Cerebellar cortex (tissue), 1 donor: ENCODE measurements at regions not wholly inside any gene's neighbourhood (a gene's known extent, or its start where the extent isn't known, plus 50 kb on each side); places are given as distances from the start of the nearest gene placed in this dataset.
A peak's percentile ranks its signal among the peaks of the same experiment; 100 is the strongest.

Source experiments
- DNase-seq: peaks from one replicate; pipeline ENCODE4 v3.0.0-alpha.2; 2015; ENCODE audit warnings: low spot score

GRCh38 chr7:25949736-25950487, 202.1 kb upstream of the NFE2L3 start:
- DNase-seq, result no peak

DNA sequence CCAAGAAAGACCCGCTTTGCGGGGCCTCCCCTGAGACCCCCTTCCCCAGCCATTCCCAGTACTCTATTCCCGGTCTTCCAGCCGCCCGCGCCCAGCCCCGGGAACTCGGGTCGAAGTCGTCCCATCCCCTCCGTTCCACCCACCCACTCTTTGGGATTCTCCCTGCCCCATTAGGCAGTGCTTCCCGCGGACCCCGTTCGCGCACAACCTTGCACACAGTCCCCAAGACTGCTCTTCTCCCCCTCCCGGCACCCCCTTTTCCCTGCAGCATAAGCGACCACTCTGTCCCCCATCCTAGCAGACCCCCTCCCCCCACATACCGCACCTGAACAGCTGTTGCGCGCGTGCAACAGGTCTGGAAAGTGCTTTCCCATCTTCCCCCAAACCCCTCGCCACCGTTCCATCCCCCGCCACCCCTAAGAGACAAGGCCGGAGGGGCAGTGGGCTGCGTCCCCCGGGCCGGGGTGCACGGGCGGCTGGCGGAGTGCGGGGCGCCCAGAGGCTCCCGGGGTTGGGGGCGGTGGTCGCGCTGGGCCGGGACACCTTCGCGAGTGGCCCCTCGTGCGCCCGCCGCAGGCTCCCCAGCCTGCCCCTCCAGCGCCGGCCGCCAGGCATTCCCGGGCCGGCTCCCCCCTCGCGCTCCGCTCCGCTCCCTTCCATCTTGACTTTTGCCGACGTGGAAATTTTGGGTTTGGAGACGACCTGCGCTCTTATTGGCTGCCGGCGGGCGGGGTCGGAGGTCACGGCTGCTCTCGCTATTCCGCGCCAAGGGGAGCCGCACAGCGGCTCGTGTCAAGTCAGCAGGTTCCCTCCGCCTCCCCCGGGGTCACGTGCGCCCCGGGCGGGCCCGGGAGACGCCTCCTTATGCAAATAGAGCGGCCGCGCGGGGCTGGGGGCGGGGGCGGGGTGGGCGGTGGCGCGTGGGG, 201.2 kb upstream of the NFE2L3 start:
- peak; percentile 83 for DNase-seq

DNA sequence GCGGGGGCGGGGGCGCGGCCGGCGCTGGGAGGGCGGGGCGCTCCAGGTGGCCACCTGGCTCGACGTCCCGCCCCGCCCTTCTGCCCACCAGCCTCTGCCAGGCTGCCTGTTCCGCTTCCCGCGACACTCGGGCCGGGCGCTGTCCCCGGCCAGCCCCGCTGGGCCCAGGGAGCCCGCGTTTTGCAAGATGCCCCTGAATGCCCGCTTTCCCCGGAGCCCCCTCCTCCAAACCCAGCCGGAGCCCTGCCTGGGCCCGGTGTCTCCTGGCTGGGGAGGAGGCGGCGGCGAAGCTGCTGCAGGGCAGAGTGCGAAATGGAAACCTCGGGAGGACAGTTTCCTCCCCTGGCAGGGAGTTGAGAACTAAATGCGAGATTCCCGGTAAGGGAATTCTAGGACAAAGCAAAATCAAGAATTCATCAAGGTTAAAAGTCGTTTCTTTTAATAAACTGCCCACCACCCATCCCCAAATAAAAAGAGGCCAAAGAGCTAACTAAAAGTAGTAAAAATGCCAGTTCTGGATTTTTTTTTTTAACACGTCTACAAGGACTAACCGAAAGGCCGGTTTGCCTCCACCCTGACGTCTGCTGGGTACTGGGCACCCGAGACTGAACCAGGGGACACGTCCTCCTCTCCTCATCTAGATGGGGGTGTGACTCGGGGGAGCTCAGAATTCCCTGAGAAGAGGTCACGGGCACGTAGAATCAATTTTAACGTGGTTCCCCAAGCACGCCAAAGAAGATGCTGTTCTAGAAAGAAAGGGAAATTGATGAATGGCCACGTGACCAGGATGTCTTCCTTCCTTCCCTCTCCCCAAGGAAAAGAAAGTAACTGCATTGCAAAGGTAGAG, 200.4 kb upstream of the NFE2L3 start:
- DNase-seq, result peak; percentile 31

DNA sequence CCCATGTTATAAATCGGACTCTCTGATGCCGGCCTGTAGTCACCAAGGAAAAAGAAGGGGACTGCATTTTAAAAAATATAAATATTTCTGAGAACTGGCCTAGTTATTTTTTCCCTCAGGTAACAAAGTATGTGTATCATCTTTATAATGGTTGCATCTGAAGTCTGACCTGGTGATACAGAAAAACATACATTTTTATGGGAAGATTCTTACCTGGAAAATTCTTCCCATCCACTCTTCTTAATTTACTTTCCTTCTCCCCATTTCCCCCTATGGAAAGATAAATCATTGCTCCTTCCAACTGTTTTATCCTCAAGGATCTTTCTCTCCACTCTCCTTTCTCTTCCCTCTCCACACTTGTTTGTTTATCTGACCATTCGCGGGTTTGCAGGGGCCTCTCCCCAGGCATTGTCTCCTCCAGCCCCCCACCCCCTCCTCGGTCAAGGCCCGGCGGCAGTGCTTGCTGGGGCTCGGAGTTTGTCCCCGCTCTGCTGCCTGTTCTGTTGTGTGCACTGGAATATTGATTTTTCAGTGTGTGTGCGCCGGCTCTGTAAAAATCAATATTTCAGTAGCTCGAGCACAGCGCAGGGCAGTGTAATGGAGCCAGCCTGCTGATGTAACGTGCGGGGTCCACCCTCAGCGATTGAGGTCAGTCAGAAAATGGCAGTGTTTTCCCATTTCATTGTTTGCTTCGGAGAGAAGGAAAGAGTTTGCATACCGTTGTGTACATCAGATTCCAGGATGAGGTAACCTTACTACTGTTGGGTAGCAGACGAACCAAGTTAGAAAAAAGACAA, 199.5 kb upstream of the NFE2L3 start:
- DNase-seq, result no peak

DNA sequence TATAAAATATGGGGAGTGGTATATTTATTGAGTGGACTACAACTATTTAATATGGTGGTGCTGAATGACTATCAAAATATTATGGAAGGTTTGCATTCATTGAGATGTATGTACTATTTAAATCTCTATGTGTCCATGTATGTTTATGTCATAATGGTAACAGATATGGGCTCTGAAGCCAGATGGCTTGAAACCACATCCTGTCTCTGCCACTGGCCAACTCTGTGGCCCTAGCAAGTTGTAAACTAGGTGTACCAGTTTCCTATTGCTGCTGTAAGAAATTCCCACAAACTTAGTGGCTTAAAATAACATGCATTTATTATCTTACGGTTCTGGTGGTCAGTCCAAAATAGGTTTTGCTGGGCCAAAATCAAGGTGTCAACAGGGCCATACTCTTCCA, 198.1 kb upstream of the NFE2L3 start:
- DNase-seq, result no peak

- no peak for DNase-seq
Measured at GRCh38 chr7:25954395-25954794, 197.6 kb upstream of the NFE2L3 start.

GRCh38 chr7:25959168-25959734, 192.7 kb upstream of the NFE2L3 start:
- DNase-seq, result no peak

DNA sequence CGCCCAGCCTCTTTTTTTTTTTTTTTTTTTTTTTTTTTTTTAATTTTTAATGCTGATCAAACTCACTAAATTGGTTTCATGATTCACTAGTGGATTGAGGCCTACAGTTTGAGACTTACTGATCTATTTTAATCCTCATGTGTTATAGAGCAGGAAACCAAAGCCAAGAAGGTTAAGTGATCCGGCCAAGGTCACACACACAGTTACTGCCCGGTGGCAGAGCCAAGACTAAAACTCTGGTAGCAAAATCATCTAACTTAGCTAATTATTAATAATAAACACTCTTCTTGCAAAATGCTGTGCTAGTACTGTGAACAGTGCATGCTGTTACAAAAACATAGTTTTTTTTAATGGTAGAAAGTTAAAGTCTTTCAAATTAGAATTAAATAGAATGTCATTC, 188.3 kb upstream of the NFE2L3 start:
- DNase-seq, result no peak

- DNase-seq, result no peak
Measured at GRCh38 chr7:25964483-25964991, 187.5 kb upstream of the NFE2L3 start.

DNA sequence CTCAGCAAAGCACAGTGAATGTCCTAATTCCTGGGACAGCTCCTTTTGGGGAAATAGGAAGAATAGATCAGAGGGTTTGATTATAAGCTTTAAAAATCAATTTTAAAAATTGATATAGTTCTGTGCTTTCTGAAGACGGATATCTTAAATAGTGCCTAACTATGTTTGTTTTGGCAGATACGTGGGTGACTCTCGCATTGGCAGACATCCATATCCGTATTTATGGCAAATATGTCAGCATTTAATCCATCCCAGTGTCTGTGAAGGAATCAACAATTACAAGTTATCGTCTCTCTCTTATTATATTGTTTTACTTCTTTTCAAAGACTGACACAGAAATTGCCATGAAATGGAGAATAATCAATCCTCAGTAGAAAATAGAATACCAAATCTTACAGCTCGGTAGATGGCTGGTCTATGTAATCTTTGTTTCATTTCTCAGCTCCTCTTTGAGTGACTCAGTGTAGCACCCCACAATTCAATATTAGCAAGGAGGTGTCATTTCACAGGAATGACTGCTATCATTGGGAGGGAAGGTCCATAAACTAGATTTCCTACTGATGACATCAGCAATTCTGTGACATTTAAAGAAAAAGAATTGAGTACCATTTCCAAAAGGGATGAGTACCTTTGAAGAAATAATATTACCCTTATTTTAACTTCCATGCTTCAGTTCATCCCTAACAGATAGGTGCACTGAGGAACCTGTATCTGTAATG, 186.4 kb upstream of the NFE2L3 start:
- DNase-seq, result no peak

GRCh38 chr7:25966469-25966868, 185.5 kb upstream of the NFE2L3 start:
- DNase-seq, result no peak

DNA sequence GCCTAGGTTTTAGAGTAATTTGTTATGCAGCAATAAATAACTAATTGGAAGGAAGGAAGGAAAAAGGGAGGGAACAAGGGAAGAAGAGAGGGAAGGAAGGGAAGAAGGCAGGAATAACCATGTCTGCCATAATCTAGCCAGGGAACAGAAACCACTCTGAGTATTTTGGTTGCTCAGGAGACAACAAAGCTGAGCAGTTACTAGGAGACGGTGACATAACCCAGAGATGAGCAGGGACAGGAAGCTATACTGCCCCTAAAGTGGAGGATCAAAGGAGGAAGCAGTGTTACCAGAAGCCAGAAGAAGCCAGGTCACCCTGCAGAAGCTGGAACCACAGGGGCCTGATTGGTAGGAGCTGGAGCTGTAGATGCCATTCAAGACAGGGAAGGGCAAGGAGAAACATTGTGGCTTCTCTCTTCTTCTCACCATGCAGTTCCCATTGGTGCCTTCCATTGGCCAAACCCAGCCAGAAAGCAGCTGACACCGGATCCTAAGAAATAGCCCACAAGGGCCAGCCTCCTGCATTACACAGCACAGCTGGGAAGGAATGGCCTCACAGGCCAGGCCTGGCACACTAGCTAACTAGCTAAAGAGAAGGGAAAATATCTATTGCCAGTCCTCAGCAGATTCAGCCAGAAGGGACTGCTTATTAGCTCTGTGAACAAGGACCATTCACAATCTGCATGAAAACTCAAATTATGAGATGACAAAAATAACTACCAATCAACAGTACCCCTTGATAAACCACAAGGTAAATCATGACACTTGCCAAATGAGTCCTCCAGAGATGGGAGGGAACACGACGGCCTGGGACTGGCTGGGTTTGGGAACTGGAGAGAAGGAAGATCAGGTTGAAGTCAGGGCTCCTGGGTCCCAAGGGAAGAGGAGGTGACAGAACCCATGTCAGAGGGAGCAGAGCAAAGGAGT, 184.5 kb upstream of the NFE2L3 start:
- no peak for DNase-seq

DNA sequence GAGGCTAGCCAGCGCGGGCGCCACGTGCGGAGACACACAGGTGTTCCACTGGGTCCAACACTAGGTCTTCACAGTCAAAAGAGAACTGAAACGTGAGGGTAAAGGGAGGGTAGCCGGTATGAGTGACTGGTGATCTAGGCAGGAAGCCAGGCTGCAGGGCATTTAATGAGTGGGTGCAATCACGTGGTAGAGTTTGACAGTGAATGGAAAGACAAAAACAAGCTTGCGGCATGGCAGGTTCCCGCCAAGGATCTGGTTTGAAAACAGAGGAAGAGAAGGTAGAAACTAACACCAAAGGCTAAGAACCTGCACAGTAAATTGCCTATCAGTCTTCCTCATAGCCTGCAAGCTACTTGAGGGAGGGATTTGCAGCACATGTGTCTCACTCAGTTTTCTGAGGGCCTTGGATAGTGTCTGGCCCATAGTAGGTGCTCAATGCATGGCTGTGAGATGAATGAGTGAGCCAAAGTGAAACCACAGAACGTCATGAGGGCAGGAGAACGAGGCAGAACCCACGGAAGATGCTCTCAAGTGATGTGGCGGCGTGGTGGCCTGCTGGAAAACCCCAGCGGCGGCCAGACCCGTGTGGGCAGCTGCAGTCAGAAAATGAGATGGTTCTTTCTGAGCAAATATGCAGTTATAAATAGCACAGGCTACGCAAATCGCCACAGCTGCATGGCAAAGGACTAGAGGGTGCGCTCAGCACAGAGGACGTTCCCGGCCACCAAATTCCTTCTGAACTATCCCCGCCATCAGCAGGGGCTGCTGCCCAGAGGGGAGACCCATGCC, 183.6 kb upstream of the NFE2L3 start:
- DNase-seq, result no peak

GRCh38 chr7:25970356-25970755, 181.6 kb upstream of the NFE2L3 start:
- DNase-seq, result no peak

- DNase-seq, result no peak
Measured at GRCh38 chr7:25970911-25971310, 181.1 kb upstream of the NFE2L3 start.

GRCh38 chr7:25976630-25977029, 175.4 kb upstream of the NFE2L3 start:
- DNase-seq, result no peak

DNA sequence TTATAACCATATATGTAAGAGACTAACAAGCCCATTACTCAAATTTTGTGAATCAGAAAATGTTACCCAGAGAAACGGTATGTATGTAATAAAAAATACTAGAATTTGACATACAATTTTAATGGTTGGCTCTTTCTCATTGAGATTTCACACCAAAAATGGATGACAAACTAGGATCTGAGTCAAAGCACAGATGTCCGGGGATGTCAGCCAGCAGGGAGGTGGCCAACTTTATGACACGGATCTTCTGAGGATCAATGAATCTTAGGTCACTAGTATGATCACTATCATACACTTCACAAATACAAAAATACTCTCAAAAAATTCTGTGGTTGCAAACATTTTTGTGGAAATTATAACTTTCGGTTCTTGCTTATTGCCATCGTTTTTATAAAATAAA, 173.5 kb upstream of the NFE2L3 start:
- DNase-seq, result no peak

DNA sequence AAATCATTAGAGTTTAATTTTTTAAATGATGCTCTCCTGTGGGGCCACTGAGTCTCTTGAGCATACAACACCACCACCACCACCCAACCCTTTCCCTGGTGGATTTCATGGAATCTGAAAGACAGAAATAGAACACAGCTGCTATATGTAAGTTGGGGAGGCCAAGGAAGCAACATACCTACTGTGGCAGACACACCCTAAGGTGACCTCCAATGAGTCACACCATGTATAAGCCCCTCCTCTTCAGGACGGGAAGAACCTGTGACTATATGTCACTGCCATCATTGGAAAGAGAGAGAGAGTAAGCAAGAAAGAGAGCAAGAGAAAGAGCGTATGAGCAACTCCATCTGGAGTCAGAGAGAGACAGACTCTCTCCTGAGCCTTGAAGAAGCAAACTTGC, 172.4 kb upstream of the NFE2L3 start:
- no peak for DNase-seq
